ENCODE measurements at regions not wholly inside any gene's neighbourhood (a gene's known extent, or its start where the extent isn't known, plus 50 kb on each side); places are given as distances from the start of the nearest gene placed in this dataset.

- DNase-seq: no peak
- 96 to 98% (median 98%) methylated on average over 1 of the region's 1 CpG for WGBS, 3 donors
- intact Hi-C loops (cut with DNase I): no loop called here
- no peaks in the 10 kb centered on the region for H3K27me3 ChIP-seq
- H3K27ac ChIP-seq: no peak overlapping the region
- H3K36me3 ChIP-seq: no peaks in the 10 kb centered on the region
- no peaks in the 10 kb centered on the region for H3K9me3 ChIP-seq
- TF ChIP-seq CTCF (IDR thresholded peaks at IDR 0.05): no peak
- TF ChIP-seq EP300 (IDR thresholded peaks at IDR 0.05): no peak
- no peak for TF ChIP-seq POLR2A (IDR thresholded peaks at IDR 0.05)
- no peaks in the 10 kb centered on the region for H3K4me1 ChIP-seq (ENCODE audit: insufficient read depth)
- H3K4me3 ChIP-seq: no peak overlapping the region
These were observed 481.3 kb downstream of the NAF1 start for GRCh38 chr4:162685410-162685809.

- no peak for DNase-seq
- H3K36me3 ChIP-seq: no peaks in the 10 kb centered on the region
- intact Hi-C loops (cut with DNase I): no loop called here
- no peak overlapping the region for H3K4me3 ChIP-seq
- H3K27me3 ChIP-seq: no peaks in the 10 kb centered on the region
- no peak overlapping the region for H3K27ac ChIP-seq
- no peaks in the 10 kb centered on the region for H3K4me1 ChIP-seq (ENCODE audit: insufficient read depth)
- no peak for TF ChIP-seq CTCF (IDR thresholded peaks at IDR 0.05)
- no peak for TF ChIP-seq EP300 (IDR thresholded peaks at IDR 0.05)
- TF ChIP-seq POLR2A (IDR thresholded peaks at IDR 0.05): no peak
- no peaks in the 10 kb centered on the region for H3K9me3 ChIP-seq
These were observed 481.7 kb downstream of the NAF1 start for GRCh38 chr4:162684998-162685397.

GRCh38 chr4:162684371-162684700, 482.4 kb downstream of the NAF1 start:
- Histone ChIP-seq H3K27me3 (no peaks in the 10 kb centered on the region), H3K9me3 (no peaks in the 10 kb centered on the region), H3K36me3 (no peaks in the 10 kb centered on the region), H3K27ac (no peak overlapping the region), H3K4me3 (no peak overlapping the region), H3K4me1 (ENCODE audit: insufficient read depth) (no peaks in the 10 kb centered on the region)
- no peak for DNase-seq
- intact Hi-C loops (cut with DNase I): no loop called here
- TF ChIP-seq CTCF (IDR thresholded peaks at IDR 0.05) (no peak), EP300 (IDR thresholded peaks at IDR 0.05) (no peak), POLR2A (IDR thresholded peaks at IDR 0.05) (no peak)

GRCh38 chr4:162683659-162684370, 482.9 kb downstream of the NAF1 start:
- 55 to 70% (median 55%) methylated on average over 5 of the region's 5 CpGs for WGBS, 3 donors
- intact Hi-C loops (cut with DNase I): no loop called here

More at GRCh38 chr4:162683659-162684370, 482.9 kb downstream of the NAF1 start:
- no peak for TF ChIP-seq CTCF (IDR thresholded peaks at IDR 0.05)
- TF ChIP-seq POLR2A (IDR thresholded peaks at IDR 0.05): no peak
- no peak for TF ChIP-seq EP300 (IDR thresholded peaks at IDR 0.05)
- Histone ChIP-seq H3K9me3 (no peaks in the 10 kb centered on the region), H3K4me1 (ENCODE audit: insufficient read depth) (no peaks in the 10 kb centered on the region), H3K36me3 (no peaks in the 10 kb centered on the region), H3K4me3 (no peak overlapping the region), H3K27ac (no peak overlapping the region), H3K27me3 (no peaks in the 10 kb centered on the region)
- DNase-seq: no peak
